Peyer's patch (tissue), 4 donors: ENCODE measurements at regions not wholly inside any gene's neighbourhood (a gene's known extent, or its start where the extent isn't known, plus 50 kb on each side); places are given as distances from the start of the nearest gene placed in this dataset.

Experiments
- POLR2A ChIP-seq, 2 donors: fragments of 450-650 bp; IDR thresholded peaks; one replicate each; pipeline ENCODE4 v1.5.1; 2017; ENCODE audit warnings: antibody characterized with exemption in 2 of 2, mild to moderate bottlenecking in 2 of 2, moderate library complexity in 2 of 2
- TF ChIP-seq, protein P1 (sequence below), 6 experiments: fragments of 450-650 bp in 4 of 6; fragments of 200-600 bp in 2 of 6; sonication (generic) in 1 of 6; IDR thresholded peaks; one replicate each; pipeline ENCODE4 v1.5.1; 2017 to 2019; ENCODE audit warnings: antibody characterized with exemption in 6 of 6, mild to moderate bottlenecking in 3 of 6, moderate library complexity in 1 of 6

DNA sequence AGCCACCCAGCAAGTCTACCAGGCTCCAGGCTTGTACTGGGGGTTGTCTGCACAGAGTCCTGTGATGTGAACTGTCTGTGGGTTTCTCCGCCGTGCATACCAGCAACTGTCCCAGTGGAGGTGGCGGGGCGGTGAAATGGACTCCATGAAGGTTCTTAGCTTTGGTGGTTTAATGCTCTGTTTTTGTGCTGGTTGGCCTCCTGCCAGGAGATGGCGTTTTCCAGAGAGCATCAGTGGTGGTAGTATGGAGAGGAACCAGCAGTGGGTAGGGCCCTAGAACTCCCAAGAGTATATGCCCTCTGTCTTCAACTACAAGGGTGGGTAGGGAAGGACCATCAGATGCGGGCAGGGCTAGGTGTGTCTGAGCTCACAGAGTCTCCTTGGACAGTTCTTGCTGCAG lies 303.8 kb downstream of the TMEM121 start:
- TF ChIP-seq, protein P1, sequence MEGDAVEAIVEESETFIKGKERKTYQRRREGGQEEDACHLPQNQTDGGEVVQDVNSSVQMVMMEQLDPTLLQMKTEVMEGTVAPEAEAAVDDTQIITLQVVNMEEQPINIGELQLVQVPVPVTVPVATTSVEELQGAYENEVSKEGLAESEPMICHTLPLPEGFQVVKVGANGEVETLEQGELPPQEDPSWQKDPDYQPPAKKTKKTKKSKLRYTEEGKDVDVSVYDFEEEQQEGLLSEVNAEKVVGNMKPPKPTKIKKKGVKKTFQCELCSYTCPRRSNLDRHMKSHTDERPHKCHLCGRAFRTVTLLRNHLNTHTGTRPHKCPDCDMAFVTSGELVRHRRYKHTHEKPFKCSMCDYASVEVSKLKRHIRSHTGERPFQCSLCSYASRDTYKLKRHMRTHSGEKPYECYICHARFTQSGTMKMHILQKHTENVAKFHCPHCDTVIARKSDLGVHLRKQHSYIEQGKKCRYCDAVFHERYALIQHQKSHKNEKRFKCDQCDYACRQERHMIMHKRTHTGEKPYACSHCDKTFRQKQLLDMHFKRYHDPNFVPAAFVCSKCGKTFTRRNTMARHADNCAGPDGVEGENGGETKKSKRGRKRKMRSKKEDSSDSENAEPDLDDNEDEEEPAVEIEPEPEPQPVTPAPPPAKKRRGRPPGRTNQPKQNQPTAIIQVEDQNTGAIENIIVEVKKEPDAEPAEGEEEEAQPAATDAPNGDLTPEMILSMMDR (IDR thresholded peaks at IDR 0.05): no peak
- no peak for TF ChIP-seq POLR2A (IDR thresholded peaks at IDR 0.05)
